HEK293T (cell line): ENCODE measurements at regions not wholly inside any gene's neighbourhood (a gene's known extent, or its start where the extent isn't known, plus 50 kb on each side); places are given as distances from the start of the nearest gene placed in this dataset.

Source experiments
- CTCF ChIA-PET: fragments of 350-600 bp; formaldehyde crosslinking; extraction: SDS; loops from one replicate; lab custom pipeline; 2021; ENCODE audit warnings: antibody characterized with exemption, inconsistent platforms; lab: Yijun Ruan, JAX
- POLR2A ChIA-PET: fragments of 350-600 bp; formaldehyde crosslinking; extraction: SDS; loops from one replicate; lab custom pipeline; 2020; ENCODE audit warnings: antibody characterized with exemption, inconsistent platforms; lab: Yijun Ruan, JAX
- DNase-seq: peaks from one replicate; pipeline ENCODE4 v3.0.0; 2012; ENCODE audit warnings: mixed read lengths; ENCODE audit errors: extremely low spot score
- ARNT ChIP-seq: fragments of 450-650 bp; IDR thresholded peaks from 2 replicates; pipeline ENCODE4 v1.6.1; 2017; ENCODE audit warnings: mild to moderate bottlenecking
- BHLHE40 ChIP-seq: fragments of 450-650 bp; IDR thresholded peaks from 2 replicates; pipeline ENCODE4 v1.6.1; 2016; ENCODE audit warnings: mild to moderate bottlenecking, moderate library complexity, borderline replicate concordance
- CTBP1 ChIP-seq: fragments of 450-650 bp; IDR thresholded peaks from 2 replicates; pipeline ENCODE4 v1.6.1; 2016; ENCODE audit warnings: borderline replicate concordance
- ELF4 ChIP-seq: fragments of 450-650 bp; IDR thresholded peaks from 2 replicates; pipeline ENCODE4 v1.6.1; 2017; ENCODE audit warnings: antibody characterized with exemption
- FOXA1 ChIP-seq: fragments of 450-650 bp; IDR thresholded peaks from 2 replicates; pipeline ENCODE4 v1.6.1; 2016; ENCODE audit warnings: mild to moderate bottlenecking
- FOXK2 ChIP-seq: fragments of 450-650 bp; IDR thresholded peaks from 2 replicates; pipeline ENCODE4 v1.6.1; 2016; ENCODE audit warnings: mild to moderate bottlenecking
- FOXM1 ChIP-seq: fragments of 450-650 bp; IDR thresholded peaks from 2 replicates; pipeline ENCODE4 v1.6.1; 2017; ENCODE audit warnings: mild to moderate bottlenecking, borderline replicate concordance
- HDGF ChIP-seq: fragments of 450-650 bp; IDR thresholded peaks from 2 replicates; pipeline ENCODE4 v1.6.1; 2017; ENCODE audit warnings: antibody characterized with exemption, borderline replicate concordance
- L3MBTL2 ChIP-seq: fragments of 450-650 bp; conservative IDR thresholded peaks from 2 replicates; pipeline ENCODE4 v1.6.1; 2016; ENCODE audit warnings: mild to moderate bottlenecking
- LEF1 ChIP-seq: fragments of 450-650 bp; IDR thresholded peaks from 2 replicates; pipeline ENCODE4 v1.6.1; 2017; ENCODE audit warnings: mild to moderate bottlenecking, borderline replicate concordance
- NFRKB ChIP-seq: fragments of 450-650 bp; IDR thresholded peaks from 2 replicates; pipeline ENCODE4 v1.6.1; 2016; ENCODE audit warnings: mild to moderate bottlenecking, moderate library complexity
- SP1 ChIP-seq: fragments of 450-650 bp; IDR thresholded peaks from 2 replicates; pipeline ENCODE4 v1.6.1; 2017
- SUZ12 ChIP-seq: fragments of 450-650 bp; IDR thresholded peaks from 2 replicates; pipeline ENCODE4 v1.6.1; 2016; ENCODE audit warnings: mild to moderate bottlenecking
- TARDBP ChIP-seq: fragments of 450-650 bp; IDR thresholded peaks from 2 replicates; pipeline ENCODE4 v1.6.1; 2016
- ZNF384 ChIP-seq: fragments of 450-650 bp; IDR thresholded peaks from 2 replicates; pipeline ENCODE4 v1.6.1; 2016
- TF ChIP-seq, protein P1 (sequence below): fragments of 450-650 bp; IDR thresholded peaks from 2 replicates; pipeline ENCODE4 v1.6.1; 2016

DNA sequence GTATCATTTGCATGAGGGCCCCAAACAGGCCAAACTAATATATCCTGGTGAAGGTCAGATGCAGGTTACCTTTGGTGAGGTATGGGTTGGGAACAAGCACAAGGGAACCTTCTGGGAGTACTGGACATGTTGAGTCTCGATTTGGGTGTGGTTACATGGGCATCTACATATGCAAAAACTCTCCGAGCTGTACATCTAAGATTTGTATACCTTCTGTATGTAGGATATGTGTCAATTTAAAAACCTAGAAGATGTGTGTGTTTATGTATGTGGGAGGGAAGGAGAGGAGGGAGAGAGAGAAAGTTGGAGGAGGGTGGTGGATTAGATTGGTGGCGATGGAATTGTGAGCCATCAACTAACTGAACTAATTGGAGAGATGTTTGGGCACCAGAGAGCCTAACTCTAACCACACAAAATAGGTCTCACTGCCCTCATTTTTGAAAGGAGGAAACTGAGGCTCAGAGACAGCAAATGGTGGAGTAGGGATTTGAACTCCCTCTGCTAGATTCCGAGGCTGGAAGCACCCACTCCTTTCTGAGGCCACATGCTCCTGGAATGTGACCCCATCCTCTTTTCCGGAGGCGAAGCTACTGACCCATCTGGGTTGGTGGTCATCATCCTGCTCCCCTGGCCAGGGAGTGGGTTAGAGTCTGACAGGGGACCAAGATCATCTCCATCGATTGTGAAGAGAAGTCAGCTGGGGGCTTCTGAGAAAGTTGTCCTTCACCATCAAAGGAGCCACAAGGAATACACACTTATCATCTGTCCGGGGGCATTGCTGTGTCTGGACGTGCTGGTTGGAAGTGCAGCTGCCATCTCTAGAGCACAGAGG lies 107.3 kb upstream of the MYCN start:
- POLR2A ChIA-PET, result no interaction called here
- TF ChIP-seq SUZ12 (no peak), LEF1 (no peak), CTBP1 (no peak)
- CTCF ChIA-PET, result no interaction called here
- DNase-seq, result no peak

DNA sequence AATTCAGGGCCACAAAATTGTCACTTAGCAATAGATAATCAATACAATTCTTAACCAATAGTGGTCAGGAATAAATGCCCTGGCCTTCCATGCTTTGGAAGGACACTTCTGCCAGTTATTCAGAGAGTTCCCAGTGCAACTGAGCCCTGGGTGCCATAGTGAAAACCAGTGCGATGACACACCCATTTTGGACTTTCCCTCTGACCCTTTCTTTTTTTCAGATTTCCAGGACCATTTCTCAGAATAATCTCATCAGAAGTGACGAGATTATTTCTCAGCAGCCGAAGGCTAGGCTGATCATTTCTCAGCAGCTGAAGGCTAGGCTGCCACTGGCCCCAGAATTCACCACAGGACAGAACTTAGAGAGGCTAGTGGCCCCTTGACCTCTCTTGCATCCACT lies 106.6 kb upstream of the MYCN start:
- CTCF ChIA-PET, result no interaction called here
- TF ChIP-seq CTBP1, result no peak
- TF ChIP-seq ZNF384, result no peak
- no peak for TF ChIP-seq SUZ12
- TF ChIP-seq LEF1, result no peak
- POLR2A ChIA-PET, result no interaction called here
- no peak for DNase-seq

DNA sequence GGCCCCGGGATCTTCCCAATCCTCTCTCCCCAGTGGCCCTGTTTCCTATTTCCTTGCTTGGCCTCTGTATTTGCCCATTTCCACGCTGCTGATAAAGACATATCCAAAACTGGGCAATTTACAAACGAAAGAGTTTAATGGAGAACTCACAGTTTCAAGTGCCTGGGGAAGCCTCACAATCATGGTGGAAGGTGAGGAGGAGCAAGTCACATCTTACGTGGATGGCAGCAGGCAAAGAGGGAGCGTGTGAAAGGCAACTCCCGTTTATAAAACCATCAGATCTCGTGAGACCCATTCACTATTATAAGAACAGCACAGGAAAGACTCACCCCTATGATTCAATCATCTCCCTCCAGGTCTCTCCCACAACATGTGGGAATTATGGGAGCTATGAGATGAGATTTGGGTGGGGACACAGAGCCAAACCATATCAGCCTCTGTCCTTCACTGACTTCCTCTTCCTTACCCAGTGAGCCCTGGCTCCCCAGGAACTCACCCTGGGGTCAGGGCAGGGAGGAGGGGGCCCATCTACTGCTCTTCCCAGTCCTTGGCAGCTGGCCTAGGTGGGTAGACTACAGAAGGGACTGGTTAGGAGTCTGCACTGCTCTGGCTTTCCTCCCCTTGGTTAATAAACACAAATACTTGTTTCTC lies 105.8 kb upstream of the MYCN start:
- TF ChIP-seq L3MBTL2 (no peak), NFRKB (no peak), CTBP1 (no peak), BHLHE40 (no peak), SUZ12 (no peak), ZNF384 (no peak), FOXM1 (no peak), SP1 (no peak), HDGF (no peak), ARNT (no peak), TARDBP (no peak), LEF1 (no peak), ELF4 (no peak), FOXA1 (no peak), FOXK2 (no peak)
- TF ChIP-seq, protein P1, sequence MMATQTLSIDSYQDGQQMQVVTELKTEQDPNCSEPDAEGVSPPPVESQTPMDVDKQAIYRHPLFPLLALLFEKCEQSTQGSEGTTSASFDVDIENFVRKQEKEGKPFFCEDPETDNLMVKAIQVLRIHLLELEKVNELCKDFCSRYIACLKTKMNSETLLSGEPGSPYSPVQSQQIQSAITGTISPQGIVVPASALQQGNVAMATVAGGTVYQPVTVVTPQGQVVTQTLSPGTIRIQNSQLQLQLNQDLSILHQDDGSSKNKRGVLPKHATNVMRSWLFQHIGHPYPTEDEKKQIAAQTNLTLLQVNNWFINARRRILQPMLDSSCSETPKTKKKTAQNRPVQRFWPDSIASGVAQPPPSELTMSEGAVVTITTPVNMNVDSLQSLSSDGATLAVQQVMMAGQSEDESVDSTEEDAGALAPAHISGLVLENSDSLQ, result no peak
- POLR2A ChIA-PET, result no interaction called here
- no peak for DNase-seq
- CTCF ChIA-PET, result no interaction called here

DNA sequence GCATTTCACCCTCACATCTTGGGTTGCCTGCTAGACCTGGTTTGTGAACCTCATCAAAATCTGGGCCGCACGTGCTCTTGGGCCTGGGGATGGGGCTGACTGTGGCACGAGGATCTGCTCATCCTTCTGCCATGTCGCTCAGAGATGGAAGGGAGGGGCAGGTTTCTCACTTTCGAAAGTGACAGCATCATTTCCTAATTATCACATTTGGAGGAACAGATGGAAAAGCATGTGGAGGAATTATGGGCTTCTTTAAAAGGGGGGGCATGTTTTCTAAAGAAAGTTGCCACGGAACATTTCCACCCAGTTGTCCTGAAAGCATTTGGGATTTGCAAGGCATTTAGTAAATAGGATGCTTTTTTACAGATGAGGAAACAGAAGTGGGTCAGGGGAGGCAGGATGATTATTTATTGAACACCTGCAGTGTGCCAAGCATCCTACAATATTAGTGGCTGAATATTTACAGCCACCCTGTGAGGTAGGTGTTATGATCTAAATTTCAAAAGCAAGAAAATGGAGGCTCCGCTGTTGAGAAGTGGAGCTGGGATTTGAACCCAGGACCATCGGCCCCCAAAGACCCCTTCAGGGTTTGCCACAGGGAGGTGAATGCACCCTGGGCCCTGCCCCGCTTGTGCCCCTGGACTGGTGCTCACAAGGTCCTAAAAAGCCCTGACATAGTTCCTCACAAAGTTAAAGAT lies 104.2 kb upstream of the MYCN start:
- ChIA-PET POLR2A (no interaction called here), CTCF (no interaction called here)
- no peak for DNase-seq
- no peak for TF ChIP-seq FOXK2
- TF ChIP-seq ZNF384, result no peak
- no peak for TF ChIP-seq ARNT
- no peak for TF ChIP-seq ELF4
- no peak for TF ChIP-seq LEF1
- TF ChIP-seq FOXA1, result no peak
- no peak for TF ChIP-seq HDGF
- TF ChIP-seq TARDBP, result no peak
- no peak for TF ChIP-seq SP1
- TF ChIP-seq NFRKB, result no peak

DNA sequence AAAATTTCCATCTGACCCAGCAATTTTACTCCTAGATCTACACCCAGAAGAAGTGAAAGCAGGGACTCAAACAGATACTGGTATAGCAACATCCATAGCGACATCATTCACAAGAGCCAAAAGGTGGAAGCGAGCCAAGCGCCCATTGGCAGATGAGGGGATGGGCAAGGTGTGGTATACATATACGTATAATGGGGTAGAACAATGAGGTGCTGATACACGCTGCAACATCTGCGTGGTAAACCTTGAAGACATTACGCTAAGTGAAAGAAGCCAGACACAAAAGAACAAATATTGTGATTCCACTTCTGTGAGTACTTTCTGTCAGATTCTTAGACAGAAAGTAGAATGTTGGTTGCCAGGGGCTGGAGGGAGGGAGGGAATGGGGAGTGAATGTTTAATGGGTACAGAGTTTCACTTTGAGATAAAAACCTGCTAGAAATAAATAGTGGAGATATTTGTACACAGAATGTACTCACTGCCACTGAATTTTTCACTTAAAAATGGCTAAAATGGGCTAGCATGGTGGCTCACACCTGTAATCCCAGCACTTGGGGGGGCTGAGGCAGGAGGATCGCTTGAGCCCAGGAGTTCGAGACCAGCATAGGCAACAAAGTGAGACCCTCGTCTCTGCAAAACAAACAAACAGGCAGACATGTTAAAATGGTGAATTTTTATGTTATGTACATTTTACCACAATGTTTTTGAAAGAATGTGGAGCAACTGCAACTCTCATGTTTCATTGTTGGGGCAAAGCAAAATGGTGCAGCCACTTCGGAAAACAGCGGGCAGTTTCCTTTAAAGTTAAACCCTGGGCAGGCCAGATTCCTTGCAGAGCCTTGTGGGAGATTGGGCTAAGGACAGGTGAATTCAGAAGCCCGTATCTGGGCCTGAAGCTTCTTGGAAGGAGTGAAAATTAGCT lies 103.4 kb upstream of the MYCN start:
- TF ChIP-seq LEF1 (no peak), FOXM1 (no peak), ZNF384 (no peak), NFRKB (no peak), HDGF (no peak), SUZ12 (no peak), BHLHE40 (no peak), SP1 (no peak), ARNT (no peak), FOXA1 (no peak), TARDBP (no peak)
- TF ChIP-seq, protein P1, result no peak
- ChIA-PET POLR2A (no interaction called here), CTCF (no interaction called here)
- DNase-seq, result no peak

DNA sequence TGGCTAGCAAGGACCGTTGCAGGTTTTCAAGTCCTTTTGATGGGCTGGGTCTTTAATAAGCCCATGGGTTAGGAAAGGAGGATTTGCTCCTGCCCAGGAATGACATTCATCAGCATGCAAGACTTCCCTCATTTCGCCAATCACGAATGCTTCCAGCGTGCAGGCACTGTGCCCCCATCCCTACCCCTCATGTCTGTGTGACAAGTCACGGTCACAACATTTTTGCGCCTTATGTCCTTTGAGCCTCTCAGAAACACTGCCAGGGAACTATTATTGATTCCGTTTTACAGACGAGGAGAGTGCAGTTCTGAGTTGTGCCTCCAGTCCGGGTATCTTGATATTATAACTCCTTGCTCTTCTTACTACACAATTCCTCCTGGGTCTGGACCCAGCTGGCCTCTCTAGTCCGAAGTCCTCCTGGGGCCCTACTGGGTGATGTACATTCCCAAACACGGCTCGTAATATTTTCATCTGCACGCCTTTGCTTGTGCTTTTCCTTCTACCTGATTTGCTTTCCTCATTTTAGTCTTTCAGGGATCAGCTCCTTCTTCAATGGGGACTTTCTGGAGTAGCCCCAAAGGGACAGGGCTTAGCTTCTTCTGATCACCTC lies 101.8 kb upstream of the MYCN start:
- ChIA-PET CTCF (no interaction called here), POLR2A (no interaction called here)
- TF ChIP-seq SUZ12, result no peak
- TF ChIP-seq ARNT, result no peak
- no peak for TF ChIP-seq FOXM1
- TF ChIP-seq FOXK2, result no peak
- no peak for TF ChIP-seq BHLHE40
- no peak for TF ChIP-seq LEF1
- no peak for TF ChIP-seq TARDBP
- no peak for TF ChIP-seq ZNF384
- TF ChIP-seq L3MBTL2, result no peak
- TF ChIP-seq FOXA1, result no peak
- DNase-seq, result no peak
